Calu3 (cell line): ENCODE measurements at regions not wholly inside any gene's neighbourhood (a gene's known extent, or its start where the extent isn't known, plus 50 kb on each side); places are given as distances from the start of the nearest gene placed in this dataset.

Source experiments
- BruUV-seq: library from RNA; stranded (reverse); fragments of 400-500 nt; replicated peaks from 2 replicates; lab custom pipeline; 2021; lab: Mats Ljungman, UMichigan
- CTCF ChIA-PET: fragments of 300-600 bp; sonication (Branson Sonifier 250); formaldehyde crosslinking; loops from one replicate; lab custom pipeline; 2022; ENCODE audit warnings: antibody characterized with exemption; lab: Charles Lee
- DNase-seq: peaks from one replicate; pipeline ENCODE4 v3.0.0; 2022
- H3K27ac Mint-ChIP-seq: one replicate; pipeline ENCODE4 v1.8.0; 2022; ENCODE audit warnings: mixed read lengths; ENCODE audit not compliant: unreplicated experiment
- H3K27me3 Mint-ChIP-seq: one replicate; pipeline ENCODE4 v1.8.0; 2022; ENCODE audit warnings: mixed read lengths; ENCODE audit not compliant: unreplicated experiment
- H3K36me3 Mint-ChIP-seq: one replicate; pipeline ENCODE4 v1.8.0; 2022; ENCODE audit warnings: mild to moderate bottlenecking, moderate library complexity, mixed read lengths; ENCODE audit not compliant: insufficient read depth, unreplicated experiment
- H3K4me1 Mint-ChIP-seq: one replicate; pipeline ENCODE4 v1.8.0; 2022; ENCODE audit warnings: mild to moderate bottlenecking, low read depth, mixed read lengths; ENCODE audit not compliant: unreplicated experiment
- H3K4me3 Mint-ChIP-seq: one replicate; pipeline ENCODE4 v1.8.0; 2022; ENCODE audit warnings: mild to moderate bottlenecking, low read depth, moderate library complexity, mixed read lengths; ENCODE audit not compliant: unreplicated experiment
- H3K9me3 Mint-ChIP-seq: one replicate; pipeline ENCODE4 v1.8.0; 2022; ENCODE audit warnings: low read depth, mixed read lengths; ENCODE audit not compliant: unreplicated experiment
- CTCF ChIP-seq: fragments of 200-600 bp; IDR thresholded peaks from one replicate; pipeline ENCODE4 v1.8.0; 2022; ENCODE audit warnings: antibody characterized with exemption; ENCODE audit not compliant: unreplicated experiment
- intact Hi-C: fragments of 100-400 bp; cut with micrococcal nuclease; formaldehyde crosslinking; loops from one replicate; pipeline ENCODE4 v1.10.0; 2022; ENCODE audit not compliant: unreplicated experiment

DNA sequence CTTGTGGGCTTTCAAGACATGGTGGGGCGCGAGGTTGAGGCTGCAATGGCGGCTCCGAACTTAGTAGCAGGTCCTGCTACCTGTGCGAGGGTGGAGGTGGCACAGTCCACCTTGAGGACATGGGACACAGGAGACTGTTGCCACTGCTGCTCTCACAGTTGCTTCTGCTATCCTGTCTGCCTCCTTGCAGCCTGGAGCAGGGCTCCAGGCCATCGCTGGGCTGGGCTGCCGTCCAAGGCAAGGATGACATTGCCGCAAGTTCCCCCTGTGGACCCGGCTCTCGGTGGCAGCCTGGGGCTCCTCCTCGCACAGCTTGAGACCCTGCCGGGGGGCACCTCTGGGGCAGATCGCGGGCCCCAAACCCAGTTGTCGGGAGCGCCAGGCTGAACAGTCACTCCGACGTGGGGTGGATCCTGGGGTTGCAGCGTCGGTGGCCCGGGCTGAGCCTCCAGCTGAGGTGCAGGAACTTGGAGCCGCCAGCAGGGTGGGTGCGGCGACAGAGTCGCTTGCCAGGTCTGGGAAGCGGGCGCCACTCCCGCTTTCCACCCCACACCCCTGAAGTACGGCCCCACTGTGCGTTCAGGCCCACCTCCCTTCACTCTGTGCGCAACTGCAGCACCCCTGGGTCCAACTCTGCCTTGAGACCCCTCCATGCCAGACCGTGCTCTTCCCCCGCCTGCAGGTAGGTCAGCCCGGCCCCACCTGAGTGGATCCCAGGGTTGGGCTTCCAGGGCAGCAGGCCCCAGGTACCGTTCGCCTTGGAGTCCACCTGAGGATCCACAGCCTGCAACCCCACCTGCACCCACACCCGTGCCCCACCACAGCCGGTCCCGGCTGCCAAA lies 192.7 kb upstream of the NUDT6 start:
- intact Hi-C loops = no loop called here
- Mint-ChIP-seq H3K36me3 (no peaks in the 10 kb centered on the region), H3K27me3 (no peaks in the 10 kb centered on the region), H3K4me1 (no peaks in the 10 kb centered on the region), H3K4me3 (no peak overlapping the region), H3K9me3 (no peaks in the 10 kb centered on the region), H3K27ac (no peak overlapping the region)
- no peak for DNase-seq
- no TSS peak for BruUV-seq
- no peak for TF ChIP-seq CTCF
- CTCF ChIA-PET = no interaction called here

- no peaks in the 10 kb centered on the region for H3K36me3 Mint-ChIP-seq
- no peak overlapping the region for H3K27ac Mint-ChIP-seq
- DNase-seq = no peak
- no peaks in the 10 kb centered on the region for H3K27me3 Mint-ChIP-seq
- CTCF ChIA-PET = no interaction called here
- H3K4me1 Mint-ChIP-seq = no peaks in the 10 kb centered on the region
- no peak for TF ChIP-seq CTCF
- no peak overlapping the region for H3K4me3 Mint-ChIP-seq
- intact Hi-C loops = no loop called here
- no peaks in the 10 kb centered on the region for H3K9me3 Mint-ChIP-seq
- BruUV-seq = no TSS peak
Observed at GRCh38 chr4:123116412-123116811, 194.0 kb upstream of the NUDT6 start.

- intact Hi-C loops = no loop called here
- DNase-seq = no peak
- TF ChIP-seq CTCF = no peak
- Mint-ChIP-seq H3K27me3 (no peaks in the 10 kb centered on the region), H3K36me3 (no peaks in the 10 kb centered on the region), H3K4me3 (no peak overlapping the region), H3K4me1 (peaks cover 8% of the 10 kb centered on the region), H3K9me3 (no peaks in the 10 kb centered on the region), H3K27ac (no peak overlapping the region)
- no TSS peak for BruUV-seq
- CTCF ChIA-PET = no interaction called here
Observed at GRCh38 chr4:123120473-123120872, 198.1 kb upstream of the NUDT6 start.

DNA sequence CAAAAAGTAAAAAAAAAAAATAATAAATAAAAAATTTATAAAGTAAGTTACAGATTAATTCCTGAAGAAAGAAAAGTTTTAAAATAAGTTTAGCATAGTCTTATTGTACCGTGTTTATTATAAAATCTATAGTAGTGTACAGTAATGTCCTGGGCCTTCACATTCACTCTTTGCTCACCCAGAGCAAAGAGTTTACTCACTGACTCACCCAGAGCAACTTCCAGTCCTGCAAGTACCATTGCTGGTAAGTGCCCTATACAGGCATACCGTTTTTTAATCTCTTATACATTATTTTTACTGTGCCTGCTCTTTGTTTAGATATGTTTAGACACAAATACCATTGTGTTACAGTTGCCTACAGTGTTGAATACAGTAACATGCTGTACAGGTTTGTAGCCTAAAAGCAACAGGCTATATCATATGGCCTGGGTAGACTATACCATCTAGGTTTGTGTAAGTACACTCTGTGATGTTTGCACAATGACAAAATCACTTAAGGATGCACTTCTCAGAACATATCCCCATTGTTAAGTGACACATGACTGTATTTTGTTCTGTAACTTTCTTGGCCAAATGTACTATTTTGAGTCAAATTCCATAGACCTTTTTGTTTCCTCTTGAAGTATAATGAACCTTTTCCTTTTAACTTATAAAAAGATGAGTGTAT lies 199.0 kb upstream of the NUDT6 start:
- peak; percentile 10 for DNase-seq
- intact Hi-C loops = no loop called here
- BruUV-seq = no TSS peak
- CTCF ChIA-PET = no interaction called here
- Mint-ChIP-seq H3K36me3 (no peaks in the 10 kb centered on the region), H3K4me3 (no peak overlapping the region), H3K27me3 (no peaks in the 10 kb centered on the region), H3K9me3 (no peaks in the 10 kb centered on the region), H3K4me1 (peaks cover 8% of the 10 kb centered on the region), H3K27ac (no peak overlapping the region)
- TF ChIP-seq CTCF = no peak
